ENCODE measurements at regions not wholly inside any gene's neighbourhood (a gene's known extent, or its start where the extent isn't known, plus 50 kb on each side); places are given as distances from the start of the nearest gene placed in this dataset.

DNA sequence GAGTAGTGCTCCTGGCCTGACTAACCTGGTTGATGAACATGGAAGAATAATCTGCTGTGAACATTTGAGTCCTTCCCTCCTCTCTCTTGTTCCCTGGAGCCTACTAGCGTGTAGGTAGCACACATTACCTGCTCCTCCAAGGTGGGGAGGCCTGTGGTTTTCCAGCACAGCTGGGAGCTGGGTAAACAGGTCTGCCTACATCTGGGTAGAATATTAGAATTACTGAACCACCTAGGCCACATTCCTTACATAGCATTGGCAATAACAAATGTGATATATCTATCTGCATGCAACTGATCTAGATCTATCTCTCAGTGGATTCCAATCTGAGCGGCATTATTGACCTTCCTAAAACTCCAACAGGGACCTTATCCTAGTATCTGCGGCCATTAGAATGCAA is 151.0 kb upstream of the ZNF366 start:
- no peaks in the 10 kb centered on the region for H3K36me3 ChIP-seq (ENCODE audit: control insufficient read depth, low read length)
- no peaks in the 10 kb centered on the region for H3K79me2 ChIP-seq (ENCODE audit: control insufficient read depth, low read length)
- no peak overlapping the region for H3K27ac ChIP-seq (ENCODE audit: low read depth, low read length)
- no peak for TF ChIP-seq EZH2phosphoT487 (IDR thresholded peaks at IDR 0.05; ENCODE audit: borderline replicate concordance, low read length)
- TF ChIP-seq, protein P1, sequence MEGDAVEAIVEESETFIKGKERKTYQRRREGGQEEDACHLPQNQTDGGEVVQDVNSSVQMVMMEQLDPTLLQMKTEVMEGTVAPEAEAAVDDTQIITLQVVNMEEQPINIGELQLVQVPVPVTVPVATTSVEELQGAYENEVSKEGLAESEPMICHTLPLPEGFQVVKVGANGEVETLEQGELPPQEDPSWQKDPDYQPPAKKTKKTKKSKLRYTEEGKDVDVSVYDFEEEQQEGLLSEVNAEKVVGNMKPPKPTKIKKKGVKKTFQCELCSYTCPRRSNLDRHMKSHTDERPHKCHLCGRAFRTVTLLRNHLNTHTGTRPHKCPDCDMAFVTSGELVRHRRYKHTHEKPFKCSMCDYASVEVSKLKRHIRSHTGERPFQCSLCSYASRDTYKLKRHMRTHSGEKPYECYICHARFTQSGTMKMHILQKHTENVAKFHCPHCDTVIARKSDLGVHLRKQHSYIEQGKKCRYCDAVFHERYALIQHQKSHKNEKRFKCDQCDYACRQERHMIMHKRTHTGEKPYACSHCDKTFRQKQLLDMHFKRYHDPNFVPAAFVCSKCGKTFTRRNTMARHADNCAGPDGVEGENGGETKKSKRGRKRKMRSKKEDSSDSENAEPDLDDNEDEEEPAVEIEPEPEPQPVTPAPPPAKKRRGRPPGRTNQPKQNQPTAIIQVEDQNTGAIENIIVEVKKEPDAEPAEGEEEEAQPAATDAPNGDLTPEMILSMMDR (IDR thresholded peaks at IDR 0.05; ENCODE audit: low read depth, low read length, poor library complexity, severe bottlenecking) = no peak
- no peak overlapping the region for H3K4me3 ChIP-seq (ENCODE audit: low read length)
- H3K27me3 ChIP-seq (ENCODE audit: control insufficient read depth, low read length) = 0 out of 2 replicates have a peak, but pooled peaks cover 2% of the 10 kb centered on the region
- H3K9me3 ChIP-seq (ENCODE audit: control insufficient read depth, insufficient read depth, low read length) = no peaks in the 10 kb centered on the region
- no peaks in the 10 kb centered on the region for H3K9me2 ChIP-seq (replicated peaks; ENCODE audit: control insufficient read depth, low read length)
- no peaks in the 10 kb centered on the region for H4K20me1 ChIP-seq (ENCODE audit: control insufficient read depth, insufficient read depth, low read depth, low read length)
- no peaks in the 10 kb centered on the region for H3K4me1 ChIP-seq (ENCODE audit: control insufficient read depth, low read length)
- no peaks in the 10 kb centered on the region for H3F3A ChIP-seq (ENCODE audit: control insufficient read depth, insufficient read depth)
- no peak overlapping the region for H3K4me2 ChIP-seq (ENCODE audit: low read length)

DNA sequence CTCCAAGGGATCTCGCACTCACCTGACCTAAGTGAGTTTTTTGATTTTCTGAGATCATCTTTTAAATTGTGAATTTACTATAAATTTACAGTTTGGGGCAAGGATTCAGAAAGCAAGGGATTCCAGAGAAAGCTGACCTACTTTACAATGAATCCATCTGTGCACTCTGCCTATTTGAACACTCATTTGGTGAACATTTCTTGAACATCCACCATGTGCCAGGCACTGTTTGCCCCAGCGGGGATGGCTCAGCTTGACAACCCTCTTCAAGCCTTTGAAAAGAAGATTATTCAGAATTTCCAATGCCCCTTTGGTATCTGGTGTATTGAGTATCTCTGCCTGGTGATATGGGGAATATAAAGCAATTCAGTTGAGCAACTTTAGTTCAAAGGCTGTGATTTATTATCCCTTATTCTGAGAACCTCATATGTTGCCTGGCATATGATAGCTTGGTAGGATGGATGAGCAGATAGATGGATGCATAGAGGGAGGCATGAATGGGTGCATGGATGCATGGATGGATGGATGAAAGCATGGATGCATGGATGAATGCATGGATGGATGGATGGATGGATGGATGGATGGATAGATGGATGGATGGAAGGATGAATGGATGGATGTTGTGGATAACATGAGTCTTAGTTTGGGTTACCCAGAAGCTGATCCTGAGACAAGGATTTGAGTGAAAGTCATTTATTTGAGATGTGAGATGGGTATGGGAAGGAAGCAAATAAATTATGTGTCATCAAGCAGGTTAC is 149.7 kb upstream of the ZNF366 start:
- no peaks in the 10 kb centered on the region for H3K4me1 ChIP-seq (ENCODE audit: control insufficient read depth, low read length)
- no peaks in the 10 kb centered on the region for H3K9me3 ChIP-seq (ENCODE audit: control insufficient read depth, insufficient read depth, low read length)
- H3F3A ChIP-seq (ENCODE audit: control insufficient read depth, insufficient read depth) = no peaks in the 10 kb centered on the region
- no peaks in the 10 kb centered on the region for H3K79me2 ChIP-seq (ENCODE audit: control insufficient read depth, low read length)
- no peak overlapping the region for H3K4me3 ChIP-seq (ENCODE audit: low read length)
- H3K27me3 ChIP-seq (ENCODE audit: control insufficient read depth, low read length) = 0 out of 2 replicates have a peak, but pooled peaks cover 2% of the 10 kb centered on the region
- TF ChIP-seq EZH2phosphoT487 (IDR thresholded peaks at IDR 0.05; ENCODE audit: borderline replicate concordance, low read length) = no peak
- TF ChIP-seq, protein P1 (IDR thresholded peaks at IDR 0.05; ENCODE audit: low read depth, low read length, poor library complexity, severe bottlenecking) = no peak
- no peaks in the 10 kb centered on the region for H4K20me1 ChIP-seq (ENCODE audit: control insufficient read depth, insufficient read depth, low read depth, low read length)
- no peak overlapping the region for H3K4me2 ChIP-seq (ENCODE audit: low read length)
- H3K27ac ChIP-seq (ENCODE audit: low read depth, low read length) = no peak overlapping the region
- no peaks in the 10 kb centered on the region for H3K9me2 ChIP-seq (replicated peaks; ENCODE audit: control insufficient read depth, low read length)
- no peaks in the 10 kb centered on the region for H3K36me3 ChIP-seq (ENCODE audit: control insufficient read depth, low read length)

DNA sequence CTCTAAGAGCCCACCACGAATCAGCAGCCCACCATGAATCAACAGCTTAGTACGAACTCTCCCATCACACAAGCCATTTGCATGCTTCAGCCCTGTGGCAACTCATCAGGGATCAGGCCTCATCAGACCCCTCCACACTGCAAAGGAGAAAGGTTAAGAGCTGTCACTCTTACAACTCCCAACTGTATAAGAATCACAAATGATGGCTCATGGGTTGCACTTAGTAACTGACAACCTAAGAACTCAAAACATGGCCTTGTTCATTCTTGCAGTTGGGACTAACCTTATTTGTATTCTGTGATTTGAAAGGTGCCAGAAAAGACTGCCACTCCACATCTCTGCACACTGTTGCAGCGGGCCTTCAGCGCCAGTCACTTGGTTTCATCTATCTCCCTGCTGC is 149.1 kb upstream of the ZNF366 start:
- H3K4me2 ChIP-seq (ENCODE audit: low read length) = no peak overlapping the region
- no peaks in the 10 kb centered on the region for H3K79me2 ChIP-seq (ENCODE audit: control insufficient read depth, low read length)
- no peak overlapping the region for H3K4me3 ChIP-seq (ENCODE audit: low read length)
- H3K9me3 ChIP-seq (ENCODE audit: control insufficient read depth, insufficient read depth, low read length) = no peaks in the 10 kb centered on the region
- H3K4me1 ChIP-seq (ENCODE audit: control insufficient read depth, low read length) = no peaks in the 10 kb centered on the region
- TF ChIP-seq EZH2phosphoT487 (IDR thresholded peaks at IDR 0.05; ENCODE audit: borderline replicate concordance, low read length) = no peak
- TF ChIP-seq, protein P1 (IDR thresholded peaks at IDR 0.05; ENCODE audit: low read depth, low read length, poor library complexity, severe bottlenecking) = no peak
- H3K27ac ChIP-seq (ENCODE audit: low read depth, low read length) = no peak overlapping the region
- no peaks in the 10 kb centered on the region for H4K20me1 ChIP-seq (ENCODE audit: control insufficient read depth, insufficient read depth, low read depth, low read length)
- H3K36me3 ChIP-seq (ENCODE audit: control insufficient read depth, low read length) = no peaks in the 10 kb centered on the region
- H3F3A ChIP-seq (ENCODE audit: control insufficient read depth, insufficient read depth) = no peaks in the 10 kb centered on the region
- H3K9me2 ChIP-seq (replicated peaks; ENCODE audit: control insufficient read depth, low read length) = no peaks in the 10 kb centered on the region
- H3K27me3 ChIP-seq (ENCODE audit: control insufficient read depth, low read length) = 0 out of 2 replicates have a peak, but pooled peaks cover 2% of the 10 kb centered on the region
